SK-N-SH treated with all-trans-retinoic acid at 6 μM for 48 hours (cell line): ENCODE measurements at regions not wholly inside any gene's neighbourhood (a gene's known extent, or its start where the extent isn't known, plus 50 kb on each side); places are given as distances from the start of the nearest gene placed in this dataset.

ENCODE experiments used
- BACH2 ChIP-seq: fragments of 250-450 bp; sonication (Bioruptor Pico); IDR thresholded peaks from 2 replicates; pipeline ENCODE4 v1.9.0; 2021; ENCODE audit warnings: mild to moderate bottlenecking, borderline replicate concordance
- ISL1 ChIP-seq: fragments of 250-450 bp; sonication (Bioruptor Pico); IDR thresholded peaks from 2 replicates; pipeline ENCODE4 v2.1.2; 2022; ENCODE audit warnings: mild to moderate bottlenecking, moderate library complexity
- PPARA ChIP-seq: fragments of 250-450 bp; sonication (Bioruptor Pico); IDR thresholded peaks from 2 replicates; pipeline ENCODE4 v1.5.0; 2020; ENCODE audit warnings: mild to moderate bottlenecking, borderline replicate concordance
- RARB ChIP-seq: fragments of 250-450 bp; sonication (Bioruptor Pico); IDR thresholded peaks from 2 replicates; pipeline ENCODE4 v1.8.0; 2021; ENCODE audit warnings: mild to moderate bottlenecking, moderate library complexity
- SNAI2 ChIP-seq: fragments of 250-450 bp; sonication (Bioruptor Pico); IDR thresholded peaks from 2 replicates; pipeline ENCODE4 v1.5.0; 2020; ENCODE audit warnings: mild to moderate bottlenecking, moderate library complexity
- TOX ChIP-seq: fragments of 250-450 bp; sonication (Bioruptor Pico); IDR thresholded peaks from 2 replicates; pipeline ENCODE4 v1.8.0; 2021; ENCODE audit warnings: mild to moderate bottlenecking, moderate library complexity, borderline replicate concordance
- ZFP30 ChIP-seq: fragments of 450-650 bp; formaldehyde crosslinking; IDR thresholded peaks from 2 replicates; pipeline ENCODE4 v1.5.0; 2022; ENCODE audit warnings: mild to moderate bottlenecking, moderate library complexity
- ZNF565 ChIP-seq: fragments of 450-650 bp; formaldehyde crosslinking; conservative IDR thresholded peaks from 2 replicates; pipeline ENCODE4 v1.5.0; 2020; ENCODE audit warnings: low read depth, mild to moderate bottlenecking, moderate library complexity
- ZNF70 ChIP-seq: fragments of 450-650 bp; formaldehyde crosslinking; IDR thresholded peaks from 2 replicates; pipeline ENCODE4 v1.5.0; 2020; ENCODE audit warnings: mild to moderate bottlenecking, moderate library complexity
- ZNF8 ChIP-seq: fragments of 450-650 bp; formaldehyde crosslinking; IDR thresholded peaks from 2 replicates; pipeline ENCODE4 v1.5.0; 2020; ENCODE audit warnings: mild to moderate bottlenecking, moderate library complexity
- TF ChIP-seq, protein P1 (sequence below): fragments of 250-450 bp; sonication (Bioruptor Pico); IDR thresholded peaks from 2 replicates; pipeline ENCODE4 v1.8.0; 2020; ENCODE audit warnings: mild to moderate bottlenecking, moderate library complexity, borderline replicate concordance
- TF ChIP-seq, protein P2 (sequence below): fragments of 250-450 bp; sonication (Bioruptor Pico); IDR thresholded peaks from 2 replicates; pipeline ENCODE4 v1.8.0; 2021; ENCODE audit warnings: low read depth, mild to moderate bottlenecking, moderate library complexity, borderline replicate concordance
- TF ChIP-seq, protein P3 (sequence below): fragments of 250-450 bp; sonication (Bioruptor Pico); IDR thresholded peaks from 2 replicates; pipeline ENCODE4 v1.5.0; 2020; ENCODE audit warnings: mild to moderate bottlenecking, moderate library complexity
- TF ChIP-seq, protein P4 (sequence below): fragments of 250-450 bp; sonication (Bioruptor Pico); IDR thresholded peaks from 2 replicates; pipeline ENCODE4 v1.5.1; 2020; ENCODE audit warnings: low read depth, mild to moderate bottlenecking, moderate library complexity

DNA sequence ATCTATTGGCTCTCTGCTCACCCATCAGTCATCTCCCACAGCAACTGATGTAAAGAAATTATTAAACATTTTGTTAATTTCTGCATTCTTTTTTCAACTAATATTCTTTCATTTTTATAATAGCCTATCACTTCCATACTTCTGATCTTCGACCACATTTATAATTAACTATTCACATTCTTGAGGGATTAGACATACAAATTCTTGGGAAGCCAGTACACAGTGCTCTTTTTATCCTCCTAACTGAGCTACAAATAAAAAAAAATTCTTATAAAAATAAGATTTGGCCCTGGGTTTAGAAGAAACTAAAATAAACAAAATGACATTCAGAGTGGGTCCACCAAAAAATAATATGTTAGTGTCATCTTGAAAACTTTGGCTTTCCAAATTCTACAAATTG is 103.7 kb upstream of the ITGA1 start:
- TF ChIP-seq SNAI2 (CRISPR knock-in tag), result no peak
- TF ChIP-seq, protein P1, sequence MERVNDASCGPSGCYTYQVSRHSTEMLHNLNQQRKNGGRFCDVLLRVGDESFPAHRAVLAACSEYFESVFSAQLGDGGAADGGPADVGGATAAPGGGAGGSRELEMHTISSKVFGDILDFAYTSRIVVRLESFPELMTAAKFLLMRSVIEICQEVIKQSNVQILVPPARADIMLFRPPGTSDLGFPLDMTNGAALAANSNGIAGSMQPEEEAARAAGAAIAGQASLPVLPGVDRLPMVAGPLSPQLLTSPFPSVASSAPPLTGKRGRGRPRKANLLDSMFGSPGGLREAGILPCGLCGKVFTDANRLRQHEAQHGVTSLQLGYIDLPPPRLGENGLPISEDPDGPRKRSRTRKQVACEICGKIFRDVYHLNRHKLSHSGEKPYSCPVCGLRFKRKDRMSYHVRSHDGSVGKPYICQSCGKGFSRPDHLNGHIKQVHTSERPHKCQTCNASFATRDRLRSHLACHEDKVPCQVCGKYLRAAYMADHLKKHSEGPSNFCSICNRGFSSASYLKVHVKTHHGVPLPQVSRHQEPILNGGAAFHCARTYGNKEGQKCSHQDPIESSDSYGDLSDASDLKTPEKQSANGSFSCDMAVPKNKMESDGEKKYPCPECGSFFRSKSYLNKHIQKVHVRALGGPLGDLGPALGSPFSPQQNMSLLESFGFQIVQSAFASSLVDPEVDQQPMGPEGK (CRISPR knock-in tag), result no peak
- TF ChIP-seq ZNF565, result no peak
- TF ChIP-seq, protein P2, sequence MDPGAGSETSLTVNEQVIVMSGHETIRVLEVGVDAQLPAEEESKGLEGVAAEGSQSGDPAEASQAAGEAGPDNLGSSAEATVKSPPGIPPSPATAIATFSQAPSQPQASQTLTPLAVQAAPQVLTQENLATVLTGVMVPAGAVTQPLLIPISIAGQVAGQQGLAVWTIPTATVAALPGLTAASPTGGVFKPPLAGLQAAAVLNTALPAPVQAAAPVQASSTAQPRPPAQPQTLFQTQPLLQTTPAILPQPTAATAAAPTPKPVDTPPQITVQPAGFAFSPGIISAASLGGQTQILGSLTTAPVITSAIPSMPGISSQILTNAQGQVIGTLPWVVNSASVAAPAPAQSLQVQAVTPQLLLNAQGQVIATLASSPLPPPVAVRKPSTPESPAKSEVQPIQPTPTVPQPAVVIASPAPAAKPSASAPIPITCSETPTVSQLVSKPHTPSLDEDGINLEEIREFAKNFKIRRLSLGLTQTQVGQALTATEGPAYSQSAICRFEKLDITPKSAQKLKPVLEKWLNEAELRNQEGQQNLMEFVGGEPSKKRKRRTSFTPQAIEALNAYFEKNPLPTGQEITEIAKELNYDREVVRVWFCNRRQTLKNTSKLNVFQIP, result no peak
- TF ChIP-seq RARB, result no peak
- TF ChIP-seq ZFP30 (CRISPR knock-in tag), result no peak
- TF ChIP-seq PPARA, result no peak
- TF ChIP-seq BACH2 (CRISPR knock-in tag), result no peak
- TF ChIP-seq, protein P3, sequence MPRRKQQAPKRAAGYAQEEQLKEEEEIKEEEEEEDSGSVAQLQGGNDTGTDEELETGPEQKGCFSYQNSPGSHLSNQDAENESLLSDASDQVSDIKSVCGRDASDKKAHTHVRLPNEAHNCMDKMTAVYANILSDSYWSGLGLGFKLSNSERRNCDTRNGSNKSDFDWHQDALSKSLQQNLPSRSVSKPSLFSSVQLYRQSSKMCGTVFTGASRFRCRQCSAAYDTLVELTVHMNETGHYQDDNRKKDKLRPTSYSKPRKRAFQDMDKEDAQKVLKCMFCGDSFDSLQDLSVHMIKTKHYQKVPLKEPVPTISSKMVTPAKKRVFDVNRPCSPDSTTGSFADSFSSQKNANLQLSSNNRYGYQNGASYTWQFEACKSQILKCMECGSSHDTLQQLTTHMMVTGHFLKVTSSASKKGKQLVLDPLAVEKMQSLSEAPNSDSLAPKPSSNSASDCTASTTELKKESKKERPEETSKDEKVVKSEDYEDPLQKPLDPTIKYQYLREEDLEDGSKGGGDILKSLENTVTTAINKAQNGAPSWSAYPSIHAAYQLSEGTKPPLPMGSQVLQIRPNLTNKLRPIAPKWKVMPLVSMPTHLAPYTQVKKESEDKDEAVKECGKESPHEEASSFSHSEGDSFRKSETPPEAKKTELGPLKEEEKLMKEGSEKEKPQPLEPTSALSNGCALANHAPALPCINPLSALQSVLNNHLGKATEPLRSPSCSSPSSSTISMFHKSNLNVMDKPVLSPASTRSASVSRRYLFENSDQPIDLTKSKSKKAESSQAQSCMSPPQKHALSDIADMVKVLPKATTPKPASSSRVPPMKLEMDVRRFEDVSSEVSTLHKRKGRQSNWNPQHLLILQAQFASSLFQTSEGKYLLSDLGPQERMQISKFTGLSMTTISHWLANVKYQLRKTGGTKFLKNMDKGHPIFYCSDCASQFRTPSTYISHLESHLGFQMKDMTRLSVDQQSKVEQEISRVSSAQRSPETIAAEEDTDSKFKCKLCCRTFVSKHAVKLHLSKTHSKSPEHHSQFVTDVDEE (CRISPR knock-in tag), result no peak
- TF ChIP-seq ZNF8 (CRISPR knock-in tag), result no peak
- TF ChIP-seq, protein P4, sequence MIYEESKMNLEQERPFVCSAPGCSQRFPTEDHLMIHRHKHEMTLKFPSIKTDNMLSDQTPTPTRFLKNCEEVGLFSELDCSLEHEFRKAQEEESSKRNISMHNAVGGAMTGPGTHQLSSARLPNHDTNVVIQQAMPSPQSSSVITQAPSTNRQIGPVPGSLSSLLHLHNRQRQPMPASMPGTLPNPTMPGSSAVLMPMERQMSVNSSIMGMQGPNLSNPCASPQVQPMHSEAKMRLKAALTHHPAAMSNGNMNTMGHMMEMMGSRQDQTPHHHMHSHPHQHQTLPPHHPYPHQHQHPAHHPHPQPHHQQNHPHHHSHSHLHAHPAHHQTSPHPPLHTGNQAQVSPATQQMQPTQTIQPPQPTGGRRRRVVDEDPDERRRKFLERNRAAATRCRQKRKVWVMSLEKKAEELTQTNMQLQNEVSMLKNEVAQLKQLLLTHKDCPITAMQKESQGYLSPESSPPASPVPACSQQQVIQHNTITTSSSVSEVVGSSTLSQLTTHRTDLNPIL (CRISPR knock-in tag), result no peak
- no peak for TF ChIP-seq ISL1 (CRISPR knock-in tag)
- no peak for TF ChIP-seq TOX (CRISPR knock-in tag)
- no peak for TF ChIP-seq ZNF70 (CRISPR knock-in tag)
